ENCODE measurements at regions not wholly inside any gene's neighbourhood (a gene's known extent, or its start where the extent isn't known, plus 50 kb on each side); places are given as distances from the start of the nearest gene placed in this dataset.
"Not testable (repeated sequence)": the region's sequence is repeated elsewhere in the genome, so short reads cannot be mapped to it uniquely, and the experiment has no call there.

GRCh38 chr22:48781868-48782267 lies 1045.8 kb downstream of the BRD1 start:
- no peak for DNase-seq

GRCh38 chr22:48781391-48781790 lies 1046.3 kb downstream of the BRD1 start:
- DNase-seq, result no peak

GRCh38 chr22:48780597-48781277 lies 1046.9 kb downstream of the BRD1 start:
- no peak for DNase-seq

GRCh38 chr22:48779661-48780596 lies 1047.7 kb downstream of the BRD1 start:
- DNase-seq, result no peak

GRCh38 chr22:48779211-48779643 lies 1048.4 kb downstream of the BRD1 start:
- no peak for DNase-seq

- DNase-seq, result no peak
These were observed 1049.1 kb downstream of the BRD1 start for GRCh38 chr22:48778308-48779195.

GRCh38 chr22:48772286-48772907 lies 1055.3 kb downstream of the BRD1 start:
- no peak for DNase-seq

GRCh38 chr22:48765595-48765994 lies 1062.1 kb downstream of the BRD1 start:
- no peak for DNase-seq

- no peak for DNase-seq
These were observed 1066.1 kb downstream of the BRD1 start for GRCh38 chr22:48761546-48761945.

- no peak for DNase-seq
These were observed 1066.9 kb downstream of the BRD1 start for GRCh38 chr22:48760481-48761390.

DNA sequence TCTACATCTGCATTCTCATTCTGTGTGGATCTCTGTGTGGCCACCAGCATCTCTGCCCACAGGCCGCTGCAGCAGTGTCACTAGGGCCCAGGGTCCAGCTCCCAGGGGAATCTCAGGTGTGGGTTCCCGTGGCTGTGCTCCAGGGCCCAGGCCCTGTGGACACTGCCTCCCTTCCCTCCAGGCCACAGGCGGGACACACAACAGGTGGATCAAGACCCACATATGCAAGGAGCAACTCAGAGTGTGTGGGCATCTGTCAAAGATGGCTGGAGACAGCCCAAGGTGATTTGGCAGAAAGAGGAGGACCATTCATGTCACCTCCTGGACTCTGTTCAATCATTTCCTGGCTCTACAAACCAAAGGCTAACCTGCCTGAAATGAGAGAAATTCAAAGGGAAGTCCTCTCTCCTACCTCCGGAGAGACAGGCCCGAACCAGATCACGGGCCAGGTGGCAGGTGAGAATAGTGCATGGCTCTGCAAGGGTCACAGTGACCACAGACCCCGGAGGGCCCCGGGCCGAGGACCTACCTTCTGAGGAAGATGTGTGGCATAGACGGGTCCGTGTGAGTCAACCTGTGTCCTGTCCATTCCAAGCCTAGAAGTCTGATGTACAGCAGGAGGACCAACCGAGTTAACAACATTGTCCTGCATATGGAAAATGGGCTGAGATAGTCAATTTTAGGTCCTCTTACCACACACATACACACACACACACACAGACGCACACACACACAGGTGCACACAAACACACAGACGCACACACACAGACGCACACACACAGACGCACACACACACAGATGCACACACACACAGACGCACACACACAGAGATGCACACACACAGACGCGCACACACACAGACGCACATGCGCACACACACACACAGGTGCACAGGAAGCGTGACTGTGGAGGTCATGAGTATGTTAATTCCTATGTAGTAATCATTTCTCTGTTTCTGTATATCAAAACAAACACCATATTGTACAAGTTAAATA lies 1068.5 kb downstream of the BRD1 start:
- DNase-seq, result no peak

- no peak for DNase-seq
These were observed 1069.6 kb downstream of the BRD1 start for GRCh38 chr22:48757985-48758561.

DNA sequence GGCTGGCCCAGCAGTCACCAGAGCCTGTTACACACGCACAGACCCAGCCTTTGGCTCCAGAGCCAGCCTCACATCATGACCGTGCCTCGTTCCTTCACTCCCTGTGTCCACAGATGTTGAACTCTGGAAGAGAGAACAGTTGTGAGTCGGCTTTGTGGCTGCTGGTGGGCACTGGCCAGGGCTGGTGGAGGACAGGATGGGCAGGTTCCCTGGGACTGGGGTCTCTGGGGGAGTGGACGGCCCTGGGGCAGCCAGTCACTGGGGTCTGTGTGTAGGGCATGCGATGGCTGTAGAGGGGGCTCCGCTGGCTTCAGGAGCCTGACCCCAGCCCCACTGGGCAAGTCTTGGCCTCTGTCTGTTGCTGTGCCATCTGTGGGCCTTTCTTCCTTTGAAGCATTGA lies 1070.1 kb downstream of the BRD1 start:
- DNase-seq, result no peak

DNA sequence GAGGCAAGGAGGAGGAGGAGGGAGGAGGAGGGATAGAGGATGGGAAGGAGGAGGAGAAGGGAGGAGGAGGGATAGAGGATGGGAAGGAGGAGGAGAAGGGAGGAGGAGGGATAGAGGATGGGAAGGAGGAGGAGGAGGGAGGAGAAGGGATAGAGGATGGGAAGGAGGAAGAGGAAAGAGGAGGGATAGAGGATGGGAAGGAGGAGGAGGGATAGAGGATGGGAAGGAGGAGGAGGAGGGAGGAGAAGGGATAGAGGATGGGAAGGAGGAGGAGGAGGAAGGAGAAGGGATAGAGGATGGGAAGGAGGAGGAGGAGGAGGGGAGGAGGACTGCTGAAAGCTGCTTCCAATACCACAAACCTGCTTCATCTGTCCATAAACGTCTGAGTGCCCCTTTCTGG lies 1070.5 kb downstream of the BRD1 start:
- not testable (repeated sequence) for DNase-seq

- DNase-seq, result no peak
These were observed 1071.2 kb downstream of the BRD1 start for GRCh38 chr22:48756146-48757111.

GRCh38 chr22:48755059-48755949 lies 1072.4 kb downstream of the BRD1 start:
- DNase-seq, result no peak

GRCh38 chr22:48754611-48755058 lies 1073.0 kb downstream of the BRD1 start:
- DNase-seq, result no peak
